ENCODE measurements at regions not wholly inside any gene's neighbourhood (a gene's known extent, or its start where the extent isn't known, plus 50 kb on each side); places are given as distances from the start of the nearest gene placed in this dataset.

DNA sequence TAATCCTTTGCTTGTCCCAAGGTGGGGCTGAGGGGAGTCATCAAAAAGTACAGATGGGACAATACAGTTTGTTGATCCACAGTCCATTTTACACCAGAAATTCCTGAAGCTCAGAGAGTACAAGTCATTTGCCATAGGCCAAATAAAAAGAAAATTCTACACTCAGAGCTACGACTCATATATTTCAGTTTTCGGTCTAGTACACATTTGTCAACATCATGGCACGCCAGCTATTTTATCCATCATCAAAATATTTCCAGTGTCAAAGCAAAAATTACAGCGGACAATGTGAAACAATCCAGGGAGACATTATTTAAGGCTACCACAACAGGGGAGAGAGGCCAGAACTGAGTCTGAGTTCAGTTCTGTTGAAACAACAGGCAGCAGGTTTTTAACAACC, 587.5 kb upstream of the DSEL start:
- no peak for DNase-seq (ENCODE audit: low spot score)
- Mint-ChIP-seq H3K4me1 (ENCODE audit: unreplicated experiment) (peaks cover 2% of the 10 kb centered on the region), H3K9me3 (ENCODE audit: unreplicated experiment) (no peaks in the 10 kb centered on the region), H3K36me3 (ENCODE audit: low read depth, unreplicated experiment) (no peaks in the 10 kb centered on the region), H3K4me3 (ENCODE audit: unreplicated experiment) (no peak overlapping the region), H3K27ac (ENCODE audit: unreplicated experiment) (no peak overlapping the region), H3K27me3 (ENCODE audit: unreplicated experiment) (peaks cover 1% of the 10 kb centered on the region)
- TF ChIP-seq, protein P1, sequence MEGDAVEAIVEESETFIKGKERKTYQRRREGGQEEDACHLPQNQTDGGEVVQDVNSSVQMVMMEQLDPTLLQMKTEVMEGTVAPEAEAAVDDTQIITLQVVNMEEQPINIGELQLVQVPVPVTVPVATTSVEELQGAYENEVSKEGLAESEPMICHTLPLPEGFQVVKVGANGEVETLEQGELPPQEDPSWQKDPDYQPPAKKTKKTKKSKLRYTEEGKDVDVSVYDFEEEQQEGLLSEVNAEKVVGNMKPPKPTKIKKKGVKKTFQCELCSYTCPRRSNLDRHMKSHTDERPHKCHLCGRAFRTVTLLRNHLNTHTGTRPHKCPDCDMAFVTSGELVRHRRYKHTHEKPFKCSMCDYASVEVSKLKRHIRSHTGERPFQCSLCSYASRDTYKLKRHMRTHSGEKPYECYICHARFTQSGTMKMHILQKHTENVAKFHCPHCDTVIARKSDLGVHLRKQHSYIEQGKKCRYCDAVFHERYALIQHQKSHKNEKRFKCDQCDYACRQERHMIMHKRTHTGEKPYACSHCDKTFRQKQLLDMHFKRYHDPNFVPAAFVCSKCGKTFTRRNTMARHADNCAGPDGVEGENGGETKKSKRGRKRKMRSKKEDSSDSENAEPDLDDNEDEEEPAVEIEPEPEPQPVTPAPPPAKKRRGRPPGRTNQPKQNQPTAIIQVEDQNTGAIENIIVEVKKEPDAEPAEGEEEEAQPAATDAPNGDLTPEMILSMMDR (IDR thresholded peaks at IDR 0.05; ENCODE audit: unreplicated experiment) = no peak

DNA sequence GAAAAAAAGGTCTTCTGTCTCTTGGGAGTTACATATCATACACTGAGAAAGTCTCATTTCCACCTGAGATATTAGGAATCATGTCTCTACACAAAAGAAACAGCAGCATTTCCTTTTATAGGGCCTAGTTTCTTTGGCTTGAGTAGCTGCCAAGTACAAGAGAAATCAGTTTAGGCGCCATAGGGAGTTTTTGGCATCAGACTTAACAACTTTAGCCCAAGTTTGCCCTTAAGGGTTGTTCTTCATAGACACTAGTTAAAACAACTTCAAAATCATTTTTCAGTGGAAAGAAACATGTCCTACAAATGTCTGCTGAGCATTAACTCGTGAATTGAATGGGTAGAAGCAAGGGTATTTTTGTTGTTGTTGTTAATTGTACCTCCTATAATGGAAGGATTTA, 587.0 kb upstream of the DSEL start:
- no peaks in the 10 kb centered on the region for H3K9me3 Mint-ChIP-seq (ENCODE audit: unreplicated experiment)
- H3K4me3 Mint-ChIP-seq (ENCODE audit: unreplicated experiment) = no peak overlapping the region
- H3K27ac Mint-ChIP-seq (ENCODE audit: unreplicated experiment) = no peak overlapping the region
- no peak for DNase-seq (ENCODE audit: low spot score)
- H3K36me3 Mint-ChIP-seq (ENCODE audit: low read depth, unreplicated experiment) = no peaks in the 10 kb centered on the region
- H3K4me1 Mint-ChIP-seq (ENCODE audit: unreplicated experiment) = peaks cover 2% of the 10 kb centered on the region
- peaks cover 1% of the 10 kb centered on the region for H3K27me3 Mint-ChIP-seq (ENCODE audit: unreplicated experiment)
- TF ChIP-seq, protein P1 (IDR thresholded peaks at IDR 0.05; ENCODE audit: unreplicated experiment) = no peak

DNA sequence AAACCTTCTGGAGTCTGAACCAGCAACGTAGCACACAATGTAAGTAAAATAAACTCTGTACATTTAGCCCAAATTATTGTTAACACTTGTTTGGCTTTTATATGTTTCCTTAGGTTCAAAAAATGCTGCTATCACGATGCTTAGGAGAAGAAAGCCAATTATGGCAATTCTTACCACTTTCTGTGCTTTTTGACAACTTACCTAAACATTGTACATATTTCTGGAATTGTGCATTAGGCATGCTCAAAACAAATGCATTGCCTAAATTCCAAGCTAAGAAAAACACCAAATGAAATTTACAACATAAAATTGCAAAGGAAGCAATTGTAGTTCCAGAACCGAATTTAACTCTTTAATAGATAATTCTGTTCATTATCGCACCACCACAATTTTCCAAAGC, 585.6 kb upstream of the DSEL start:
- no peaks in the 10 kb centered on the region for H3K9me3 Mint-ChIP-seq (ENCODE audit: unreplicated experiment)
- TF ChIP-seq, protein P1 (IDR thresholded peaks at IDR 0.05; ENCODE audit: unreplicated experiment) = no peak
- peaks cover 1% of the 10 kb centered on the region for H3K27me3 Mint-ChIP-seq (ENCODE audit: unreplicated experiment)
- no peak for DNase-seq (ENCODE audit: low spot score)
- peaks cover 2% of the 10 kb centered on the region for H3K4me1 Mint-ChIP-seq (ENCODE audit: unreplicated experiment)
- no peak overlapping the region for H3K27ac Mint-ChIP-seq (ENCODE audit: unreplicated experiment)
- no peak overlapping the region for H3K4me3 Mint-ChIP-seq (ENCODE audit: unreplicated experiment)
- no peaks in the 10 kb centered on the region for H3K36me3 Mint-ChIP-seq (ENCODE audit: low read depth, unreplicated experiment)

DNA sequence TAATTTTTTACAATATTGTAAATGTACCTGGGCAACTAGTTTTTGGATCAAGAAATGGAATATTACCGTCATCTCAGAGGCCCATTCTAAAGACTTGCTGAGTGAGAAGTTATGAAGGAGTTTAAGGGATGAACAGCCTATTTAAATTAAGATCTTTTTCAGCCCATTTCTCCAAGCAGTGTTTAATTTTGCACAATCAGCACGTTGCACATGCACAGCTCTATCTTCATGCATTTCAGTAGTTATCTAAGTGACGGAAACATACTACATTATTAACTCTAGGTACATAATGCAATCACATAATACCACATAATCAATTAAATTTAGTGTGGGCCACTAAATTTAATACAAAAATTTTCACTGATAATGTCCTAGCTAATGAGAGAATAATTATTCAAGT, 582.1 kb upstream of the DSEL start:
- H3K4me1 Mint-ChIP-seq (ENCODE audit: unreplicated experiment) = peaks cover 2% of the 10 kb centered on the region
- H3K36me3 Mint-ChIP-seq (ENCODE audit: low read depth, unreplicated experiment) = no peaks in the 10 kb centered on the region
- H3K4me3 Mint-ChIP-seq (ENCODE audit: unreplicated experiment) = no peak overlapping the region
- TF ChIP-seq, protein P1 (IDR thresholded peaks at IDR 0.05; ENCODE audit: unreplicated experiment) = no peak
- no peak overlapping the region for H3K27ac Mint-ChIP-seq (ENCODE audit: unreplicated experiment)
- DNase-seq (ENCODE audit: low spot score) = no peak
- H3K9me3 Mint-ChIP-seq (ENCODE audit: unreplicated experiment) = no peaks in the 10 kb centered on the region
- H3K27me3 Mint-ChIP-seq (ENCODE audit: unreplicated experiment) = peaks cover 1% of the 10 kb centered on the region

DNA sequence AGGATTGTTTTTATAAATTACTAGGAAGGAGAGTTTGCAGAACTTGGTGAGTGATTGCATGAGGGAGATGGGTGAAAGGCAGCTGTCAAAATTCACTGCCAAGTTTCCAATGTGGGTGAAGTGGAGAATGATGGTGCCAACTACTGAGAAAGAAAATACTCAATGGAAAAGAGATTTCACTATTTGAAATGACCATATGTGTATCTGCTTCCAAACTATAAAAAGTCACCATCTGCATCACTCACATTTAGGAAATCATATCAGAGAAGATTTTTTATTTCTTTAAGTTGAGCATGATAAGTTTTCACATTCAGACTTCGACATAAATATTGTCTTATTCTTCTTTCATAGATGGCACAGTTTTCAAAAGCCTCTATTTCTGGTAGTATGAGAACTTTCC, 570.0 kb upstream of the DSEL start:
- H3K36me3 Mint-ChIP-seq (ENCODE audit: low read depth, unreplicated experiment) = no peaks in the 10 kb centered on the region
- no peaks in the 10 kb centered on the region for H3K9me3 Mint-ChIP-seq (ENCODE audit: unreplicated experiment)
- H3K4me1 Mint-ChIP-seq (ENCODE audit: unreplicated experiment) = no peaks in the 10 kb centered on the region
- no peak overlapping the region for H3K27ac Mint-ChIP-seq (ENCODE audit: unreplicated experiment)
- peaks cover 2% of the 10 kb centered on the region for H3K27me3 Mint-ChIP-seq (ENCODE audit: unreplicated experiment)
- no peak for DNase-seq (ENCODE audit: low spot score)
- TF ChIP-seq, protein P1 (IDR thresholded peaks at IDR 0.05; ENCODE audit: unreplicated experiment) = no peak
- no peak overlapping the region for H3K4me3 Mint-ChIP-seq (ENCODE audit: unreplicated experiment)
